ENCODE measurements at regions not wholly inside any gene's neighbourhood (a gene's known extent, or its start where the extent isn't known, plus 50 kb on each side); places are given as distances from the start of the nearest gene placed in this dataset.

GRCh38 chr7:115721293-115722217, 309.0 kb downstream of the TFEC start:
- H3K9me3 ChIP-seq (ENCODE audit: insufficient read depth, low read depth): no peaks in the 10 kb centered on the region
- ChIA-PET POLR2A (ENCODE audit: unreplicated experiment) (no interaction called here), CTCF (no interaction called here)
- H3K4me2 ChIP-seq: no peak overlapping the region
- no peaks in the 10 kb centered on the region for H3K79me2 ChIP-seq (ENCODE audit: low read depth)
- no peak overlapping the region for H2AFZ ChIP-seq
- no peak overlapping the region for H3K27ac ChIP-seq
- H4K20me1 ChIP-seq (ENCODE audit: insufficient read depth): no peaks in the 10 kb centered on the region
- no peak overlapping the region for H3K4me3 ChIP-seq
- no peak for DNase-seq
- intact Hi-C loops (cut with micrococcal nuclease; ENCODE audit: unreplicated experiment): no loop called here
- no peaks in the 10 kb centered on the region for H3K36me3 ChIP-seq (ENCODE audit: low read depth)
- H3F3A ChIP-seq (ENCODE audit: insufficient read depth, low read depth): no peaks in the 10 kb centered on the region
- TF ChIP-seq CTCF (conservative IDR thresholded peaks at IDR 0.05) (no peak), EZH2 (IDR thresholded peaks at IDR 0.05; ENCODE audit: low read depth) (no peak)
- no peaks in the 10 kb centered on the region; the same call in 1 of the 2 replicates for H3K9me2 ChIP-seq (ENCODE audit: insufficient read depth)
- H3K4me1 ChIP-seq (replicated peaks; ENCODE audit: insufficient read depth): no peaks in the 10 kb centered on the region
- BruUV-seq (replicated peaks): no TSS peak
- no peaks in the 10 kb centered on the region for H3K27me3 ChIP-seq (ENCODE audit: insufficient read depth, low read depth)

DNA sequence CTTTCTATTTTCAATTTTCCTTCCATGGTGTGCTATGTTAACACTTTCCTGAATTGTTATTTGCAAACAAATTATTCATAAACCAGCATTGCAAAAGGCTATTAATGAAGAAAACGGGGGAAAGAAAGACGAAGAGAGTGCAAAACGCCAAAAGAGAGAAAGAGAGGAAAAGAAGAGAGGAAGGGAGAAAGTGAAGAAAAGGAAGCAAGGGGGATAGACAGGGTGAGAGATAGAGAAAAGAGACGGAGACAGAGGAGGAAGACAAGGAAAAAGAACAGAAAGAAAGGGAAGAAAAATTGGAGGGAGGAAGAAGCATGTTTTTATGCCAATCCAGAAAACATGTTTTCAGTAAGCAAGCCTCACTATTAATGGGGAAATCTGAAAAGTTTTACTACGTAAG, 310.6 kb downstream of the TFEC start:
- no peak for TF ChIP-seq CTCF (conservative IDR thresholded peaks at IDR 0.05)
- no peak for TF ChIP-seq EZH2 (IDR thresholded peaks at IDR 0.05; ENCODE audit: low read depth)
- ChIA-PET CTCF (no interaction called here), POLR2A (ENCODE audit: unreplicated experiment) (no interaction called here)
- BruUV-seq (replicated peaks): no TSS peak
- Histone ChIP-seq H3K9me3 (ENCODE audit: insufficient read depth, low read depth) (no peaks in the 10 kb centered on the region), H2AFZ (no peak overlapping the region), H3K36me3 (ENCODE audit: low read depth) (no peaks in the 10 kb centered on the region), H3K4me2 (no peak overlapping the region), H3K27ac (no peak overlapping the region), H3K9me2 (ENCODE audit: insufficient read depth) (no peaks in the 10 kb centered on the region; the same call in 1 of the 2 replicates), H3F3A (ENCODE audit: insufficient read depth, low read depth) (no peaks in the 10 kb centered on the region), H3K79me2 (ENCODE audit: low read depth) (no peaks in the 10 kb centered on the region), H3K27me3 (ENCODE audit: insufficient read depth, low read depth) (no peaks in the 10 kb centered on the region), H3K4me3 (no peak overlapping the region), H3K4me1 (replicated peaks; ENCODE audit: insufficient read depth) (no peaks in the 10 kb centered on the region), H4K20me1 (ENCODE audit: insufficient read depth) (no peaks in the 10 kb centered on the region)
- no peak for DNase-seq
- intact Hi-C loops (cut with micrococcal nuclease; ENCODE audit: unreplicated experiment): no loop called here

DNA sequence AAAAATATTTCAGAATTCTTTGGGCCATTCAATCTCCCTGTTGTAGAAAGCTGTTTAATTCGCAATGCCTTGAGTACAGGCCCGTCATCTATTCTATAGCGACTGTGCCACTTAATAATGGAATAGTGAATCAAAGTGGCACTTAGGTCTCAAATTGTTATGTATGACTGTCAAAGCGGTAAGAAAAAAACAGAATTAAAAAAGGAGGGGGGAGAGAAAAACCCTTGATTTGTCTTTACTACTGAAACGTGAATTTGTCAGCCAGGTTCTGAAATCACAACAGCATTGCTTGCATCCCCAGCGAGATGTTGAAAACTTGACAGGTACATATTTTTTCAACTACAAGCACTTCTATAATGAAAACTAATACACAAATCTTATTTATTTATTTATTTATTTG, 320.9 kb downstream of the TFEC start:
- POLR2A ChIA-PET (ENCODE audit: unreplicated experiment): no interaction called here
- CTCF ChIA-PET: no interaction called here
- intact Hi-C loops (cut with micrococcal nuclease; ENCODE audit: unreplicated experiment): no loop called here
- Histone ChIP-seq H3K4me3 (no peak overlapping the region), H3K36me3 (ENCODE audit: low read depth) (no peaks in the 10 kb centered on the region), H3K79me2 (ENCODE audit: low read depth) (no peaks in the 10 kb centered on the region), H3K9me3 (ENCODE audit: insufficient read depth, low read depth) (no peaks in the 10 kb centered on the region), H3K27me3 (ENCODE audit: insufficient read depth, low read depth) (no peaks in the 10 kb centered on the region), H3K27ac (no peak overlapping the region), H3K4me2 (no peak overlapping the region), H3F3A (ENCODE audit: insufficient read depth, low read depth) (no peaks in the 10 kb centered on the region), H3K9me2 (ENCODE audit: insufficient read depth) (no peaks in the 10 kb centered on the region; the same call in 1 of the 2 replicates), H2AFZ (no peak overlapping the region), H4K20me1 (ENCODE audit: insufficient read depth) (no peaks in the 10 kb centered on the region), H3K4me1 (replicated peaks; ENCODE audit: insufficient read depth) (no peaks in the 10 kb centered on the region)
- BruUV-seq (replicated peaks): no TSS peak
- TF ChIP-seq EZH2 (IDR thresholded peaks at IDR 0.05; ENCODE audit: low read depth): no peak
- TF ChIP-seq CTCF (conservative IDR thresholded peaks at IDR 0.05): no peak
- DNase-seq: no peak

Measured in PC-9 (cell line).